HepG2 (cell line): ENCODE measurements at regions not wholly inside any gene's neighbourhood (a gene's known extent, or its start where the extent isn't known, plus 50 kb on each side); places are given as distances from the start of the nearest gene placed in this dataset.

Source experiments
- ATAC-seq: fragments of 200-7000 bp; cut with Tn5 transposase; 3 replicates; pipeline ENCODE4 v1.9.1; 2020; ENCODE audit warnings: mild to moderate bottlenecking, moderate library complexity
- BruUV-seq: library from RNA; stranded (reverse); fragments of 400-500 nt; replicated peaks from 2 replicates; lab custom pipeline; 2021; lab: Mats Ljungman, UMichigan
- CTCF ChIA-PET: fragments of 300-600 bp; formaldehyde crosslinking; extraction: SDS; loops from one replicate; lab custom pipeline; 2021; ENCODE audit warnings: low total read pairs, inconsistent platforms, low intra/inter-chr PET ratio; lab: Yijun Ruan, JAX
- POLR2A ChIA-PET: fragments of 350-600 bp; sonication (Branson Sonifier 250); formaldehyde crosslinking; loops from one replicate; lab custom pipeline; 2020; ENCODE audit warnings: antibody characterized with exemption, inconsistent platforms; lab: Yijun Ruan, JAX
- DNase-seq: peaks from one replicate; pipeline ENCODE4 v3.0.0-alpha.2; 2015; ENCODE audit warnings: low spot score
- FAIRE-seq: peaks from 3 replicates; lab custom pipeline; 2011; peaks lifted over from hg19 to GRCh38; lab: Jason Lieb, UNC
- H2AFZ ChIP-seq: one replicate; pipeline ENCODE4 v1.6.1; 2011; ENCODE audit warnings: low read length, inconsistent platforms
- H3K27ac ChIP-seq: fragments of 300-600 bp; 3 replicates; pipeline ENCODE4 v1.8.0; 2011; ENCODE audit warnings: mixed run types, mild to moderate bottlenecking, mixed read lengths, low read length, inconsistent platforms; ENCODE audit not compliant: insufficient read depth; ENCODE audit errors: extremely low read length
- H3K27me3 ChIP-seq, 2 experiments: fragments of 200-600 bp in 1 of 2; 2 replicates in 1 of 2; 3 replicates in 1 of 2; pipeline versions ENCODE4 v1.6.0 to v1.8.0; 2011; ENCODE audit warnings: low read length in 2 of 2, mild to moderate bottlenecking in 2 of 2, moderate library complexity in 2 of 2, inconsistent platforms in 1 of 2; ENCODE audit not compliant: insufficient read depth in 2 of 2, control insufficient read depth in 1 of 2
- H3K36me3 ChIP-seq, 2 experiments: fragments of 200-600 bp in 1 of 2; replicated peaks in 1 of 2; 2 replicates in 1 of 2; 3 replicates in 1 of 2; pipeline versions ENCODE4 v1.5.1 to v1.8.0; 2011; ENCODE audit warnings: low read length in 2 of 2, inconsistent platforms in 1 of 2; ENCODE audit not compliant: insufficient read depth in 2 of 2, control insufficient read depth in 1 of 2
- H3K4me1 ChIP-seq: 2 replicates; pipeline ENCODE4 v1.5.1; 2012; ENCODE audit warnings: low read length, inconsistent platforms; ENCODE audit not compliant: insufficient read depth
- H3K4me2 ChIP-seq: 2 replicates; pipeline ENCODE4 v1.6.0; 2011; ENCODE audit warnings: low read depth, low read length, inconsistent platforms
- H3K4me3 ChIP-seq, 3 experiments: fragments of 200-600 bp in 1 of 3; sonication (generic), shearing (Covaris generic) in 1 of 3; replicated peaks in 1 of 3; 2 replicates each; pipeline ENCODE4 v1.5.1; 2011 to 2016; ENCODE audit warnings: low read length in 3 of 3, inconsistent platforms in 2 of 3, low read depth in 2 of 3, mild to moderate bottlenecking in 2 of 3, control low read depth in 1 of 3, mixed read lengths in 1 of 3; ENCODE audit not compliant: insufficient read depth in 1 of 3
- H3K79me2 ChIP-seq: one replicate; pipeline ENCODE4 v1.6.1; 2011; ENCODE audit warnings: low read length, inconsistent platforms; ENCODE audit not compliant: insufficient read depth
- H3K9ac ChIP-seq: 2 replicates; pipeline ENCODE4 v1.6.0; 2011; ENCODE audit warnings: mild to moderate bottlenecking, low read depth, low read length, inconsistent platforms; ENCODE audit not compliant: insufficient read depth
- H3K9me3 ChIP-seq: 2 replicates; pipeline ENCODE4 v1.5.1; 2012; ENCODE audit warnings: mild to moderate bottlenecking, low read length
- H4K20me1 ChIP-seq: 2 replicates; pipeline ENCODE4 v1.6.0; 2011; ENCODE audit warnings: inconsistent platforms, mild to moderate bottlenecking, low read length, moderate library complexity; ENCODE audit not compliant: insufficient read depth
- BORCS8-MEF2B ChIP-seq: sonication (generic); formaldehyde crosslinking; IDR thresholded peaks from 2 replicates; pipeline ENCODE4 v1.8.0; 2022; ENCODE audit warnings: mild to moderate bottlenecking, missing genetic modification reagents
- CEBPB ChIP-seq: IDR thresholded peaks from 2 replicates; pipeline ENCODE4 v1.6.1; 2011; ENCODE audit warnings: low read depth, low read length, improper control_type of control experiment, borderline replicate concordance
- CEBPG ChIP-seq: IDR thresholded peaks from 2 replicates; pipeline ENCODE4 v1.6.1; 2016
- FOXJ3 ChIP-seq: sonication (generic); formaldehyde crosslinking; IDR thresholded peaks from 2 replicates; pipeline ENCODE4 v1.4.0; 2020; ENCODE audit warnings: missing genetic modification reagents, mild to moderate bottlenecking, borderline replicate concordance
- FOXP1 ChIP-seq, 2 experiments: fragments of 450-650 bp in 1 of 2; IDR thresholded peaks; 2 replicates each; pipeline ENCODE4 v1.6.1; 2017 to 2018; ENCODE audit warnings: antibody characterized with exemption in 1 of 2
- GZF1 ChIP-seq: sonication (generic); formaldehyde crosslinking; IDR thresholded peaks from 2 replicates; pipeline ENCODE4 v1.5.1; 2020; ENCODE audit warnings: mild to moderate bottlenecking, missing genetic modification reagents
- HNF4G ChIP-seq, 2 experiments: sonication (generic) in 1 of 2; formaldehyde crosslinking in 1 of 2; IDR thresholded peaks; 2 replicates each; pipeline versions ENCODE4 v1.4.0 to v1.6.1; 2011 to 2020; ENCODE audit warnings: borderline replicate concordance in 2 of 2, low read depth in 2 of 2, mild to moderate bottlenecking in 2 of 2, low read length in 1 of 2, missing genetic modification reagents in 1 of 2, moderate library complexity in 1 of 2
- ISL2 ChIP-seq: sonication (generic); formaldehyde crosslinking; IDR thresholded peaks from 2 replicates; pipeline ENCODE4 v1.5.0; 2020; ENCODE audit warnings: missing genetic modification reagents
- NCOR1 ChIP-seq: fragments of 200-600 bp; sonication (generic); IDR thresholded peaks from 2 replicates; pipeline ENCODE4 v1.7.0; 2017; ENCODE audit warnings: antibody characterized with exemption, low read length, borderline replicate concordance
- NFE2L2 ChIP-seq: fragments of 150-350 bp; IDR thresholded peaks from 2 replicates; pipeline ENCODE4 v1.6.1; 2014; ENCODE audit warnings: low read length
- NFIC ChIP-seq: IDR thresholded peaks from 2 replicates; pipeline ENCODE4 v1.6.1; 2012; ENCODE audit warnings: mild to moderate bottlenecking, low read length, inconsistent platforms
- POLR2AphosphoS5 ChIP-seq: IDR thresholded peaks from 2 replicates; pipeline ENCODE4 v1.6.1; 2012; ENCODE audit warnings: low read depth, low read length
- SAP130 ChIP-seq: IDR thresholded peaks from 2 replicates; pipeline ENCODE4 v1.6.1; 2016; ENCODE audit warnings: low read depth
- SOX13 ChIP-seq, 3 experiments: fragments of 450-650 bp in 1 of 3; sonication (generic) in 1 of 3; formaldehyde crosslinking in 1 of 3; IDR thresholded peaks in 2 of 3; conservative IDR thresholded peaks in 1 of 3; 2 replicates each; pipeline versions ENCODE4 v1.5.0 to v1.6.1; 2016 to 2020; ENCODE audit warnings: antibody characterized with exemption in 1 of 3, mild to moderate bottlenecking in 1 of 3, missing compliant biosample characterization in 1 of 3, missing genetic modification reagents in 1 of 3, moderate library complexity in 1 of 3
- TBX2 ChIP-seq: sonication (generic); formaldehyde crosslinking; IDR thresholded peaks from 2 replicates; pipeline ENCODE4 v1.5.0; 2020; ENCODE audit warnings: missing genetic modification reagents, mild to moderate bottlenecking, borderline replicate concordance
- U2AF2 ChIP-seq: fragments of 200-400 bp; formaldehyde crosslinking; IDR thresholded peaks from 2 replicates; pipeline ENCODE4 v1.6.1; 2017; ENCODE audit warnings: low read depth, mild to moderate bottlenecking, low read length
- ZNF234 ChIP-seq: sonication (generic); formaldehyde crosslinking; conservative IDR thresholded peaks from 2 replicates; pipeline ENCODE4 v1.5.1; 2020; ENCODE audit warnings: mild to moderate bottlenecking, missing genetic modification reagents
- ZNF24 ChIP-seq: fragments of 450-650 bp; IDR thresholded peaks from 2 replicates; pipeline ENCODE4 v1.6.1; 2017; ENCODE audit warnings: antibody characterized with exemption, mild to moderate bottlenecking
- ZNF644 ChIP-seq: IDR thresholded peaks from 2 replicates; pipeline ENCODE4 v1.6.1; 2016; ENCODE audit warnings: low read depth
- ZNF777 ChIP-seq: sonication (generic); formaldehyde crosslinking; IDR thresholded peaks from 2 replicates; pipeline ENCODE4 v1.4.0; 2020; ENCODE audit warnings: missing genetic modification reagents
- WGBS: methylation state at CpG from one replicate; pipeline ENCODE4 v1.1.6; 2017; ENCODE audit warnings: low lambda C conversion rate; 5-methylcytosine and 5-hydroxymethylcytosine counted together
- in situ Hi-C: cut with HindIII; loops from 2 replicates; pipeline ENCODE4 v1.10.0; 2017; ENCODE audit warnings: low pct_unique_long_range_greater_than_20kb; ENCODE audit not compliant: extremely low pct_ligation_motif_present
- intact Hi-C: fragments of 100-400 bp; cut with micrococcal nuclease; formaldehyde crosslinking; loops from one replicate; pipeline ENCODE4 v1.10.0; 2022; ENCODE audit not compliant: unreplicated experiment
- TF ChIP-seq, protein P1 (sequence below): IDR thresholded peaks from 2 replicates; pipeline ENCODE4 v1.4.0; 2020; ENCODE audit warnings: mild to moderate bottlenecking, missing genetic modification reagents
- TF ChIP-seq, protein P2 (sequence below): IDR thresholded peaks from 2 replicates; pipeline ENCODE4 v1.6.1; 2016; ENCODE audit warnings: low read depth

DNA sequence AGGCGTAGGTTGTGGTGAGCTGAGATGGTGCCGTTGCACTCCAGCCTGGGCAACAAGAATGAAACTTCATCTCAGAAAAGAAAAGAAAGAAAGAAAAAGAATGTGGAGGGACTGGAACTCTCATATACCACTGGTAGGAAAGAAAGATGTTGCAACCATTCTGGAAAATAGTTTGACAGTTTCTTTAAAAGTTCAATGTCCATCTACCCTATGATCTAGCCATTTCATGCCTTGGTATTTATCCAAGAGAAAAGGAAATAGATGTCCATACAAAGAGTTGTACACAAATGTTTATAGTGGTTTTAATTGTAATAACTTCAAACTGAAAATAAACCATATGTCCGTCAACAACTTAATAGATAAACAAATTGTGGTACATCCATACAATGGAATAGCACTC lies 190.1 kb upstream of the ZNF217 start:
- DNase-seq, result peak; percentile 61
- Histone ChIP-seq H3K9me3 (no peaks in the 10 kb centered on the region), H3K4me1 (peaks cover 65% of the 10 kb centered on the region), H3K4me2 (no peak overlapping the region), H3K9ac (no peak overlapping the region), H3K27ac (no peak overlapping the region), H3K4me3 (no peak overlapping the region), H3K36me3 (no peaks in the 10 kb centered on the region), H2AFZ (no peak overlapping the region), H3K27me3 (no peaks in the 10 kb centered on the region), H4K20me1 (no peaks in the 10 kb centered on the region), H3K79me2 (no peaks in the 10 kb centered on the region)
- in situ Hi-C loops, result no loop called here
- BruUV-seq, result no TSS peak
- ChIA-PET POLR2A (interaction anchor here (1.4 kb wide), 1 partner anchor 10 kb away, joined by 4 read pairs; no protein-coding TSS in a partner anchor), CTCF (no interaction called here)
- WGBS, result 79% methylated on average over 3 of the region's 3 CpGs
- no peak for FAIRE-seq
- ATAC-seq, result no peak; the same call in 2 of the 3 replicates
- intact Hi-C loops, result no loop called here
- TF ChIP-seq SAP130 (CRISPR knock-in tag) (no peak), NCOR1 (0 out of 2 replicates have a peak, but pooled peaks have one; percentile 48), ZNF644 (peak; percentile 78), HNF4G (IDR thresholded peaks at IDR 0.05; ENCODE audit: borderline replicate concordance, low read depth, low read length) (peak; percentile 36; the same call in 1 of the 2 replicates), HNF4G (CRISPR knock-in tag; IDR thresholded peaks at IDR 0.05; ENCODE audit: borderline replicate concordance, low read depth) (no peak), FOXJ3 (peak; percentile 44; the same call in 1 of the 2 replicates), CEBPB (peak; percentile 85), TBX2 (CRISPR knock-in tag) (no peak), SOX13 (IDR thresholded peaks at IDR 0.05) (no peak), SOX13 (CRISPR knock-in tag; conservative IDR thresholded peaks at IDR 0.05 in 1 of 2, IDR thresholded peaks at IDR 0.05 in 1 of 2) (peak in 1 of 2 experiments; percentile 25; a peak in 1 of 4 replicates), ZNF234 (CRISPR knock-in tag) (no peak), BORCS8-MEF2B (CRISPR knock-in tag) (no peak), ISL2 (CRISPR knock-in tag) (0 out of 2 replicates have a peak, but pooled peaks have one; percentile 15), CEBPG (CRISPR knock-in tag) (peak; percentile 83), GZF1 (no peak), NFIC (peak; percentile 16; the same call in 1 of the 2 replicates), FOXP1 (IDR thresholded peaks at IDR 0.05) (no peak), FOXP1 (CRISPR knock-in tag; IDR thresholded peaks at IDR 0.05) (0 out of 2 replicates have a peak, but pooled peaks have one; percentile 9), ZNF777 (CRISPR knock-in tag) (no peak), ZNF24 (0 out of 2 replicates have a peak, but pooled peaks have one; percentile 24), NFE2L2 (no peak), U2AF2 (no peak), POLR2AphosphoS5 (no peak)
- TF ChIP-seq, protein P1, sequence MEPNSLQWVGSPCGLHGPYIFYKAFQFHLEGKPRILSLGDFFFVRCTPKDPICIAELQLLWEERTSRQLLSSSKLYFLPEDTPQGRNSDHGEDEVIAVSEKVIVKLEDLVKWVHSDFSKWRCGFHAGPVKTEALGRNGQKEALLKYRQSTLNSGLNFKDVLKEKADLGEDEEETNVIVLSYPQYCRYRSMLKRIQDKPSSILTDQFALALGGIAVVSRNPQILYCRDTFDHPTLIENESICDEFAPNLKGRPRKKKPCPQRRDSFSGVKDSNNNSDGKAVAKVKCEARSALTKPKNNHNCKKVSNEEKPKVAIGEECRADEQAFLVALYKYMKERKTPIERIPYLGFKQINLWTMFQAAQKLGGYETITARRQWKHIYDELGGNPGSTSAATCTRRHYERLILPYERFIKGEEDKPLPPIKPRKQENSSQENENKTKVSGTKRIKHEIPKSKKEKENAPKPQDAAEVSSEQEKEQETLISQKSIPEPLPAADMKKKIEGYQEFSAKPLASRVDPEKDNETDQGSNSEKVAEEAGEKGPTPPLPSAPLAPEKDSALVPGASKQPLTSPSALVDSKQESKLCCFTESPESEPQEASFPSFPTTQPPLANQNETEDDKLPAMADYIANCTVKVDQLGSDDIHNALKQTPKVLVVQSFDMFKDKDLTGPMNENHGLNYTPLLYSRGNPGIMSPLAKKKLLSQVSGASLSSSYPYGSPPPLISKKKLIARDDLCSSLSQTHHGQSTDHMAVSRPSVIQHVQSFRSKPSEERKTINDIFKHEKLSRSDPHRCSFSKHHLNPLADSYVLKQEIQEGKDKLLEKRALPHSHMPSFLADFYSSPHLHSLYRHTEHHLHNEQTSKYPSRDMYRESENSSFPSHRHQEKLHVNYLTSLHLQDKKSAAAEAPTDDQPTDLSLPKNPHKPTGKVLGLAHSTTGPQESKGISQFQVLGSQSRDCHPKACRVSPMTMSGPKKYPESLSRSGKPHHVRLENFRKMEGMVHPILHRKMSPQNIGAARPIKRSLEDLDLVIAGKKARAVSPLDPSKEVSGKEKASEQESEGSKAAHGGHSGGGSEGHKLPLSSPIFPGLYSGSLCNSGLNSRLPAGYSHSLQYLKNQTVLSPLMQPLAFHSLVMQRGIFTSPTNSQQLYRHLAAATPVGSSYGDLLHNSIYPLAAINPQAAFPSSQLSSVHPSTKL (CRISPR knock-in tag), result peak; percentile 35; the same call in 1 of the 2 replicates
- TF ChIP-seq, protein P2, sequence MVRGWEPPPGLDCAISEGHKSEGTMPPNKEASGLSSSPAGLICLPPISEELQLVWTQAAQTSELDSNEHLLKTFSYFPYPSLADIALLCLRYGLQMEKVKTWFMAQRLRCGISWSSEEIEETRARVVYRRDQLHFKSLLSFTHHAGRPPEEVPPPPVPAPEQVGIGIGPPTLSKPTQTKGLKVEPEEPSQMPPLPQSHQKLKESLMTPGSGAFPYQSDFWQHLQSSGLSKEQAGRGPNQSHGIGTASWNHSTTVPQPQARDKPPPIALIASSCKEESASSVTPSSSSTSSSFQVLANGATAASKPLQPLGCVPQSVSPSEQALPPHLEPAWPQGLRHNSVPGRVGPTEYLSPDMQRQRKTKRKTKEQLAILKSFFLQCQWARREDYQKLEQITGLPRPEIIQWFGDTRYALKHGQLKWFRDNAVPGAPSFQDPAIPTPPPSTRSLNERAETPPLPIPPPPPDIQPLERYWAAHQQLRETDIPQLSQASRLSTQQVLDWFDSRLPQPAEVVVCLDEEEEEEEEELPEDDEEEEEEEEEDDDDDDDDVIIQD (CRISPR knock-in tag), result peak; percentile 55; the same call in 1 of the 2 replicates
